K562 (cell line): ENCODE measurements at regions not wholly inside any gene's neighbourhood (a gene's known extent, or its start where the extent isn't known, plus 50 kb on each side); places are given as distances from the start of the nearest gene placed in this dataset.
A peak's percentile ranks its signal among the peaks of the same experiment; 100 is the strongest.

Experiments
- E2F1 ChIP-seq: sonication (generic); formaldehyde crosslinking; IDR thresholded peaks from 2 replicates; pipeline ENCODE4 v1.8.1; 2023; ENCODE audit warnings: mild to moderate bottlenecking, missing genetic modification reagents, moderate library complexity
- HDAC1 ChIP-seq, 2 experiments: fragments of 450-650 bp; IDR thresholded peaks; 2 replicates each; pipeline ENCODE4 v1.6.1; 2016 to 2017; ENCODE audit warnings: inconsistent platforms in 1 of 2, mild to moderate bottlenecking in 1 of 2, moderate library complexity in 1 of 2
- MCM7 ChIP-seq, 2 experiments: fragments of 450-650 bp; IDR thresholded peaks; 2 replicates each; pipeline ENCODE4 v1.6.1; 2016 to 2018
- REST ChIP-seq, 2 experiments: fragments of 450-650 bp; formaldehyde crosslinking in 1 of 2; IDR thresholded peaks; 2 replicates each; pipeline versions ENCODE4 v1.4.0 to v1.6.1; 2014 to 2020; ENCODE audit warnings: mild to moderate bottlenecking in 2 of 2, borderline replicate concordance in 1 of 2, low read depth in 1 of 2
- SIN3A ChIP-seq, 2 experiments: fragments of 150-350 bp in 1 of 2; IDR thresholded peaks; 2 replicates each; pipeline ENCODE4 v1.6.1; 2011 to 2016; ENCODE audit warnings: borderline replicate concordance in 2 of 2, low read depth in 2 of 2, low read length in 2 of 2, mild to moderate bottlenecking in 2 of 2, moderate library complexity in 2 of 2; ENCODE audit not compliant: control insufficient read depth in 1 of 2
- SRSF1 ChIP-seq: fragments of 200-400 bp; formaldehyde crosslinking; IDR thresholded peaks from 2 replicates; pipeline ENCODE4 v1.6.1; 2017; ENCODE audit warnings: mild to moderate bottlenecking, low read depth, low read length, moderate library complexity
- TFAM ChIP-seq: fragments of 250-450 bp; sonication (Bioruptor Pico); conservative IDR thresholded peaks from 2 replicates; pipeline ENCODE4 v1.5.0; 2021; ENCODE audit warnings: mild to moderate bottlenecking, moderate library complexity
- ZBTB11 ChIP-seq, 3 experiments: fragments of 200-800 bp in 1 of 3; fragments of 250-450 bp in 1 of 3; fragments of 450-650 bp in 1 of 3; sonication (Bioruptor Pico) in 1 of 3; sonication (Bioruptor generic) in 1 of 3; formaldehyde crosslinking in 1 of 3; IDR thresholded peaks; 2 replicates each; pipeline versions ENCODE4 v1.6.1 to v1.8.0; 2016 to 2022; ENCODE audit warnings: mild to moderate bottlenecking in 2 of 3, missing genetic modification characterization in 2 of 3, missing compliant biosample characterization in 1 of 3, moderate library complexity in 1 of 3
- ZNF263 ChIP-seq: sonication (generic); formaldehyde crosslinking; IDR thresholded peaks from 2 replicates; pipeline ENCODE4 v1.8.0; 2022; ENCODE audit warnings: mild to moderate bottlenecking, missing genetic modification reagents, borderline replicate concordance
- ZNF395 ChIP-seq: fragments of 200-800 bp; sonication (Bioruptor generic); IDR thresholded peaks from 2 replicates; pipeline ENCODE4 v1.6.1; 2017; ENCODE audit warnings: missing genetic modification characterization, missing compliant biosample characterization

GRCh38 chr20:37627060-37627766 lies 66.6 kb upstream of the CTNNBL1 start (continued):
- TF ChIP-seq REST (IDR thresholded peaks at IDR 0.05; ENCODE audit: borderline replicate concordance): peak; percentile 100
- TF ChIP-seq REST (CRISPR knock-in tag; IDR thresholded peaks at IDR 0.05; ENCODE audit: low read depth): peak; percentile 99
- TF ChIP-seq E2F1 (CRISPR knock-in tag): peak; percentile 88
- TF ChIP-seq TFAM (CRISPR knock-in tag): no peak
- TF ChIP-seq SRSF1: no peak
- TF ChIP-seq ZBTB11 (CRISPR knock-in tag; IDR thresholded peaks at IDR 0.05): peak in 1 of 3 experiments; percentile 70; a peak in 2 of 6 replicates
- TF ChIP-seq SIN3A (IDR thresholded peaks at IDR 0.05; ENCODE audit: borderline replicate concordance in 2 of 2, control insufficient read depth in 1 of 2, low read depth in 2 of 2, low read length in 2 of 2): peak; percentile 67 to 96; a peak in 3 of 4 replicates
- peak; percentile 94; the same call in 1 of the 2 replicates for TF ChIP-seq ZNF395 (CRISPR knock-in tag)
- TF ChIP-seq HDAC1 (IDR thresholded peaks at IDR 0.05): peak in 1 of 2 experiments; percentile 80; a peak in 2 of 4 replicates
- no peak for TF ChIP-seq MCM7 (IDR thresholded peaks at IDR 0.05)
- TF ChIP-seq ZNF263: peak; percentile 81
